GM18951 (cell line): ENCODE measurements at regions not wholly inside any gene's neighbourhood (a gene's known extent, or its start where the extent isn't known, plus 50 kb on each side); places are given as distances from the start of the nearest gene placed in this dataset.

Experiments
- POLR2A ChIP-seq: IDR thresholded peaks from 4 replicates; pipeline ENCODE4 v1.6.1; 2011; ENCODE audit warnings: mild to moderate bottlenecking; ENCODE audit not compliant: insufficient read length, insufficient read depth; ENCODE audit errors: extremely low read depth
- in situ Hi-C: fragments of 300-500 bp; cut with MboI; formaldehyde crosslinking; loops from one replicate; pipeline ENCODE4 v1.12.0; 2022; ENCODE audit warnings: low sequenced_read_pairs, mixed read lengths, inconsistent platforms; ENCODE audit not compliant: unreplicated experiment

DNA sequence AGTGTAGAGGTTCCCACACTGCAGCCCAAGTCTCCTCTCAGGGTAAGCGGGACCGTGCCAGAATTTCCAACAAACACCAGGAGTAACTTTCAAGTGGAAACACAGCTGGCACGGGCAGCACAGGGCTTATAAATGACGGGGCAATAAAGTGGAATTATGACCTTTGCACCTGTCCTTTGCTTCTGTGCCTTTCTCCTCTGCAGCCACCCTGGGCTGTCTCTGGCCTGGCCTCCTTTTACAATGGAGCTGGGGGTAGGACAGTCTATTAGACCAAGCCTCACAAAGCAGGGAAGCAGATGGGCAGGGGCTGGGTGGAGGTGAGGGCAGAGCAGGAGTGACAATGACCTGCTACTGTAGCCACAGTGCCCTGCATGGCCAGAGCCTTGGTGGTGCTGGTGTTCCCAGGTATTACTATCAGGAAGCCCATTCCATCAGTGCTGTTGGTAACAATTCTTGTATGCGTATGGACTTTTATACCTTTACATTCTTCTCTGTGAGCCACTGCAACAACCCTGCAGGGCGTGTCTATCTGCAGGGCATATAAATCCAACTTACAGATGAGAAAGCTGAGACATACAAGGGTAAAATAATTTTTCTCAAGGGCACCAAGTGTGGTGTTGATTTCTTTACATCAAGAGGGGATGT, 387.8 kb downstream of the CTTN start:
- TF ChIP-seq POLR2A, result no peak
- in situ Hi-C loops, result no loop called here

DNA sequence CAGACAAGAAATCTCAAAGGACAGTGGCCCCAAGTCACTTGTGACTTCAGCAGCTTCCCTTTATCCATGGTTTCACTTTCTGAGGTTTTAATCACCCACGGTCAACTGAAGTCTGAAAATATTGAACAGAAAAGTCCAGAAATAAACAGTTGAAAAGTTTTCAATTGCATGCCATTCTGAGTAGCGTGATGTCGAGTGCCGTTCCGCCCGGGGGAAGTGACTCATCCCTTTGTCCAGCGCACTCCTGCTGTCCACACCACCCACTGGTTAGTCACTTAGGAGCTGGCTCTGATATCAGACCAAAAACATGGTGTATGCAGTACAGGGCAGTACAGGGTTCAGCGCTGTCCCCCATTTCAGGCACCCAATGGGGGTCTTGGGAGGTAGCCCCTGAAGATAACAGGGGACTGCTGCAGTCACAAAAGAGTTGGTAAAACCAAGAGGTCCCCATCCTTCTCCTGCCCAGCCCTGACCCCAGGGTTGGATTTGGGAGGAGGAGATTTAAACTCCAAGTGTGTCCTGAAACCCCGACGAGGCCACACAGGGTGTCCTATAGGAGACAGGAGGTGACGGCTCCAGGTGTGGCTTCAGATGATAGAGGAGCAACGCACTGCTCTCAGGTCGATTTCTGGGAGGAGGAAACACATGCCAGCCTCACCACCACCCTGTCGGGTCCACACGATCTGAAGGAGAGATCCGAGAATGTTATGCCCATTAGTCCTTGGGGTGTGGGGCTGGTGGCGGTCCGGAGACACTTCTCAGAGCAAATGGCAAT, 390.1 kb downstream of the CTTN start:
- in situ Hi-C loops, result no loop called here
- no peak for TF ChIP-seq POLR2A

DNA sequence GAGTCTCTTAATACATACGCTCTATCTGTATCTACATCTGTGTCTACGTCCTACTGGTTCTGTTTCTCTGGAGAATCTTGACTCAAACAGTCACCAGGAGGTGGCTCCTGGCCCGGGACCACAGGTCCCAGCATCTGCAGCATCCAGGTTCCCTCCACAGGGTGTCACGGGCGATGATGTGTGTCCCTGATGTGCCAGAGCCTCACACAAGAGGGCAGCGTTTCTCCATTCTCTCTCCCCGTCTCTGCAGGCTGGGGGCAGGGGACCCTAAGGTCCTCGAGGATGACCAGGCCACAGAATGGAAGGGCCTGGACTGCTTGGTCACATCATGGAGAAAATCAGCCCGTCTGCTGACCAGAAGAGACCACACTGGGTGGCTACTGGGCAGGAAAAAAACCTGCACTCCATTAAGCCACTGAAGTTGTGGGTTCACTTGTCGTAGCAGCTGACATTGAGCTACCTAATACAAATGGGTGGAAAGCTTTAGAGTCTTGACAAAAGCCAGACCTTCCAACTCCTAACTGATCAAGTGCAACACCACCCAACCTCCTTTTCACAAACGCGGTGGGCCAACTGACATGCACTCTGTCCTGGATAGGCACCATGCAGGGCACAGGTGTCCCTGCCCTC, 392.5 kb downstream of the CTTN start:
- in situ Hi-C loops, result no loop called here
- TF ChIP-seq POLR2A, result no peak

DNA sequence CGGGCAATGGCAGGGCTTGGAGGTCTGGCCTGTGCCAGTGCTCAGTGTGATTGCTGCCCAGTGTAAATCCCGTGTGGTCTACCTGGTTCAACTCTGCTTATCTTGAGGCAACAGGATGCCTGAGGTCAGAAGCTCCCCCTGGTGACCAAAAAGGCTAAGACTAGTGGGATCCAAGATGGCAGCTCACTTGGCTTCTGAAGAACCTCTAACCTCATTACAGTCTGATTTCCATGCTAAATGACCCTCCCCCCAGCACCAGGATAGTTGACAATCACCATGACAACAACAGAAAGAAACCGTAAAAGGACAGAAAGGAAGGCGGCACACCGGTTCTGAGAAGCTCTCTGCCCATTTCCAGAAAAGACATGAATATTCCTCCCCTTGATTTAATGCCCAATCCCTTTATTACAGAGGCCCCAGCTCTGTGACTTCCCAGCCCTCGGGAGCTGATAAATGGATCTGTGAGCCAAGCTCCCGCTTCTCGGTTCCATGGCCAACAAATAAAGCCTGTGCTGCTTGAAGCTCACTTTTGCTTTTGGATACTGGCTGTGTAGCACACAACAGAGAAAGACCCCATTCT, 398.4 kb downstream of the CTTN start:
- in situ Hi-C loops, result no loop called here
- TF ChIP-seq POLR2A, result no peak

DNA sequence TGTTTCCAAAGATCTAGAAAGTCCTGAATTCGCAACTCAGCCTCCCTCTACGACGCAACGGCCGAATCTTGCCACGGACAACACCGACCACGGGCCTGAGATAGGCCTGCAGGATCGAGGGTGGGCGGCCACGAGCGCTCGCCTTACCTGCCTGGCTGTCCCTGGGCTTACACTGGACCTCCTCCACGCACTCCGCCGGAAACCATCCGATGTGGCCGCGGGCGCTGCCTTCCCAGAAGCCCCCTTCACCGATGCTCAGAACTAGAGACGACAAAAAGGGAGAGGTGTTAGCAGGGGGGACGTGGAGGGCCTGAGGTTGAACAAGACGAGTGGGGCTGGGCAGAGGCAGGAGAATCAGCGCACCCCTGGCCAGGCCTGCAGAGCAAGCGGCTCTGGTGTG, 400.0 kb downstream of the CTTN start:
- in situ Hi-C loops, result no loop called here
- TF ChIP-seq POLR2A, result no peak

DNA sequence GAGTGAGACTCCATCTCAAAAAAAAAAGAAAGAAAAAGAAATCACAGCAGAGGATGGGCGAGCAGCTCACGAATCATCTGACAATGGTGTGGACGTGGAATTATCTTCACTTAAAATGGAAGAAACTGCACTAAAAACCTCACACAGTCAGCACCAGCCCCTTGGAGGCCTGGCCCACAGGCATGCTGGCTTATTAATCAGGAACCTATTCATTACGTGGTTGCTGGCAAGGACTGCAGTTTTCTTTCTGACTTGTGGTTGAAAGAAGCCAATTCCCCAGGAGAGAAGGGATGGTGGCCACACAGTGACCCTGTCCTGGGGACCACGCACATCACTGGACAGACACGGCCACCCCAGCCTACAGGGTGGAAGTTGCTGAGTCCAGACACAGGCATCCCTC, 401.1 kb downstream of the CTTN start:
- in situ Hi-C loops, result no loop called here
- no peak for TF ChIP-seq POLR2A

DNA sequence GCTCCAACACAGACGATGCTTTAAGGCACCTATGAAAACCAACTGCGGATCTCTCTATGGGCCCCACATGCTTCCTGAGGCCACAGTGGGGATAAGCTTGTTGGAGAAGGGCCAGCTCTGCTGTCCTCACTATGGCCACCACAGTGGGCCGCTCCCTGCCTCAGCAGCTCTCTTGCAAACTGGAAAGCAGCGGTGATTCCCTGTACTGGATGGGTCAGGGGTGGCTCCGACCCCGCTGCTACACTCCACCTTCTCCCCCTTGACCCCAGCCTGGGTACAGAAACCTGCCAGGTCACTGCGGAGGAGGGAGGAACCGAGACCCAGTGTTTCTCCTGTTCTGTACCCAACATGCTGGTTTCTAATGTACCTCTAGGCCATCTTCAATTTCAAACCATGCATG, 403.9 kb downstream of the CTTN start:
- no peak for TF ChIP-seq POLR2A
- in situ Hi-C loops, result no loop called here

DNA sequence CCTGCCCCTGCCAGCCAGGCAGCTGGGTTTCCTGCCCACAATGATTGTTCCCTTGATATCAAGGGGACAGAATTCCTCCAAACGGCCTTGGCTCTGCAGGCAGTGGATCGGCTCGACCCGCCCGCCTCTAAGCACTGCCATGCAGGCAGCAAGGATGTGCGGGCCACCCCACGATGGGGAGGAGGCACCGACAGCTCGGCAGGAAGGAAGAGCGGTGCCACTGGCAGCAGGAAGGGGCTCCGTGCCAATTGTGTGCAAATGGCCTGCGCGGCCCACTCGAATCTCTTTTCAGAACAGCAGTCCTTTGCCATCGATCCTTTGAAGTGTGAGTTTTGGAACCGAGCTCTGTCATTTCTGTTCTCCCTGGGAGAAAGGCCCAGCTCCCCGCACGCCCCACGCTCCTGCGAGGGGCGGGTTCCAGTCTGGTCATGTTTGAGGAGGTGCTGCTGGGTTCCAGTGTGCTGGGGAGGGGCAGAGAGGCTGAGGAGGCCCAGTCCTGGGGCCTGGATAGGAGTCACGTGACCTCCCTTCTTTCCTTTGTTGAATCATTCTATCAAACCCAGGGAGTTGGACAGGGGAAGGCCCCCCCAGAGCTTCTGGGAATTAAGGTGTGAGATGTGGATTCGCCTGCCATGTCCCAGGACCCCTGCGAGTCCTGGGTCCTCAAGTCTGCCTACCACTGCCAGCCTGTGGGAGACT, 406.0 kb downstream of the CTTN start:
- no peak for TF ChIP-seq POLR2A
- in situ Hi-C loops, result no loop called here

DNA sequence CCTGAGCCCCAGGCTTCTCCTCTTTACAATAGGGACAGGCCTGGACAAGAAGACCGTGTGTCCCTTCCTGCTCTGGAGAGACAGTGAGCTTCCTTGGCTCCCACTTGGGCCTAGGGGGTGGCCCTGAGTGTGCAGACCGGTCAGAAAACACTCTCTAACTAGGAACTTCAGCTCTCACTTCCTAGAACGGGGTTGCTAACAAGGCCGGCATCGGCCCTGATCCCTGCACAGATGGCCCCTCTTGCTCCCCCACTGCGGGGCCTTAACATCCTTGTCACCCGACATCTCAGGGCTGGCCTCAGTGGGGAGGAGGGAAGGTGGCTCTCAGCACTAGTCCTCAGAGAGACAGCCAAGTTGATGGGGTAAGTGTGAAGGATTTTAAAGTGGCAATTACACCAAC, 406.9 kb downstream of the CTTN start:
- in situ Hi-C loops, result no loop called here
- no peak for TF ChIP-seq POLR2A

DNA sequence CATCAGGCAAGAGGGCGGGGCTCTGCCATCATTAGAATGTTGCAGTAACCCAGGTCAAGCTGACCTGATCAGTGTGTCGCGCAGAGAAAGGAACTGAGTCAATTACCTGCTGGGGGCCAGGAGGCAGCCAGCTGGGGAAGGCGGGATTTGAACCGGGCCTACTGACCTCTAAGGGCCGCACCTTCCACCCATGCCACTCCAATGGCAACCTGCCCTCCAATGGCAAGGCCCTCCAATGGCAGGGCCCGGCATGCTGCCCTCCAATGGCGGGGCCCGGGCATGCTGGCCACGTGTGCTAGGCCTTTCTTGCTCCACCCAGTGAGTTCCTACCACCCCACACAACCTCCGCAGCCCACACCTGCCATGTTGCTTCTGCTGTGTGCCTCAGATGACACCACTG, 407.6 kb downstream of the CTTN start:
- in situ Hi-C loops, result no loop called here
- no peak for TF ChIP-seq POLR2A

DNA sequence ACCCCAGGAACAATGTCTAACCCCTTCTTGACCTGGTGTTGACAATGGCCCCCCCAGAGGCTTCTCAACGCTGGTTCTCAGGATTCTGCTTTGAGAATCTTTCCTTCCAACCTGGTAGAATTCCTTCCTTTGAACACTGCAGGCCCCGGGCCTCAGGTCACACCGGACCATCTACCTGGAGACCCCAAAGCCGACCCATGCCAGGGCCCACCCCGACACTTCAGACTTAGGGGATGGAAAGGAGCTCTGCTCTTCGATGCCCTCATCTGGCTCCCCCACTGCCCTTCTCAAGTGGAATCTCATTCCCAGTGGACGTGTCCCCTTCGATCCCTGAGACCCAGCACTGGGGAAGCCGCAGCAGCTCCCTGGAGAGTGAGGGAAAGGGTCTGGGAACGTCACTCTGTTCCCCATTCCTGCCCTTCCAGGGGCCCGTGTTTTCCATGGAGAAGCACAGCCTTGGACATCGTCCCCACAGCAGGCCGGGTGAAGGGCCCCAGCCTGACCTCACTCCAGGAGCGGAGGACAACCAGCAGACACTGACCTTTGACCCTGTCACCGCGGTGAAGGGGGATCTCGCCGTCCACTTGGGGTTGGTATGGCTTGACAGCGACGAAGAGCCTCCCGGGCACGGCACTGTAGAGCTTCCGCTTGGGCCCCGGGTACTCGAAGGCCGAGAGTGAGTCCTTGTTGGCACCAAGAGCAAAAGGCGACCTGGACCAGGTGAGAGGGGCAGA, 408.3 kb downstream of the CTTN start:
- in situ Hi-C loops, result no loop called here
- TF ChIP-seq POLR2A, result no peak

DNA sequence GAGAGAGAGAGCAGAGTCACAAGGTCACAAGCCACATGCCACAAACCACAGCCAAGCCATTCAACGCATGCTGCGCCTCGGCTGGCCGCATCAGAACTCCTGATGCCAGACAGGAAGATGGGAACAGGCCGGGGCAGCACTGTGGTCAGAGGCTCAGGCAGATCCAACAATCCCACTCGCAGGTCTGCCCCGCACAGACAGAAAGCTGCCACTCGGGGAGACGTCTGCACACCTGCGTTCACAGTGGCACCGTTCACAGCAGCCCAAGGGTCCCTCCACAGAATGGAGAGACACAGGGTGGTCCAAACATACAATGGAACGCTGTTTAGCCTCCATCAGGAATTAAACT, 408.8 kb downstream of the CTTN start:
- in situ Hi-C loops, result no loop called here
- no peak for TF ChIP-seq POLR2A
